Endothelial cell of umbilical vein (primary cell): ENCODE measurements at regions not wholly inside any gene's neighbourhood (a gene's known extent, or its start where the extent isn't known, plus 50 kb on each side); places are given as distances from the start of the nearest gene placed in this dataset.

Experiments
- BruUV-seq: library from RNA; stranded (reverse); fragments of 400-500 nt; replicated peaks from 2 replicates; lab custom pipeline; 2021; lab: Mats Ljungman, UMichigan
- CTCF ChIA-PET: fragments of 300-600, 350-600 bp; sonication (Branson Sonifier 250); formaldehyde crosslinking; loops from one replicate; lab custom pipeline; 2021; ENCODE audit warnings: antibody characterized with exemption, inconsistent platforms; lab: Charles Lee
- POLR2A ChIA-PET: fragments of 300-600, 350-600 bp; sonication (Branson Sonifier 250); formaldehyde crosslinking; loops from one replicate; lab custom pipeline; 2021; ENCODE audit warnings: antibody characterized with exemption, inconsistent platforms; lab: Charles Lee
- DNase-seq: peaks from one replicate; pipeline ENCODE4 v3.0.0-alpha.2; 2011; ENCODE audit warnings: low read depth, low spot score
- FAIRE-seq: peaks from 2 replicates; lab custom pipeline; 2011; peaks lifted over from hg19 to GRCh38; lab: Jason Lieb, UNC
- H2AFZ ChIP-seq: 2 replicates; pipeline ENCODE4 v1.6.0; 2012; ENCODE audit warnings: low read depth, low read length, control low read depth, inconsistent platforms
- H3K27ac ChIP-seq: 2 replicates; pipeline ENCODE4 v1.5.1; 2011; ENCODE audit warnings: low read depth, mild to moderate bottlenecking, control low read depth, low read length, moderate library complexity; ENCODE audit not compliant: insufficient read depth
- H3K27me3 ChIP-seq, 2 experiments: 2 replicates each; pipeline versions ENCODE4 v1.6.0 to v1.6.1; 2011; ENCODE audit warnings: low read length in 2 of 2, mixed read lengths in 1 of 2; ENCODE audit not compliant: control insufficient read depth in 2 of 2, insufficient read depth in 2 of 2
- H3K36me3 ChIP-seq, 2 experiments: 2 replicates in 1 of 2; 3 replicates in 1 of 2; pipeline ENCODE4 v1.5.1; 2011; ENCODE audit warnings: low read length in 2 of 2, mild to moderate bottlenecking in 1 of 2, moderate library complexity in 1 of 2; ENCODE audit not compliant: control insufficient read depth in 2 of 2, insufficient read depth in 2 of 2; ENCODE audit errors: extremely low read depth in 1 of 2
- H3K4me1 ChIP-seq: 3 replicates; pipeline ENCODE4 v1.5.1; 2011; ENCODE audit warnings: mild to moderate bottlenecking, low read length; ENCODE audit not compliant: control insufficient read depth, insufficient read depth; ENCODE audit errors: extremely low read depth
- H3K4me2 ChIP-seq: 2 replicates; pipeline ENCODE4 v1.6.1; 2011; ENCODE audit warnings: low read length, control low read depth, mixed read lengths; ENCODE audit not compliant: insufficient read depth
- H3K4me3 ChIP-seq, 3 experiments: fragments of 200-600 bp in 1 of 3; sonication (generic), shearing (Covaris generic) in 1 of 3; replicated peaks in 1 of 3; 2 replicates each; pipeline ENCODE4 v1.5.1; 2011 to 2016; ENCODE audit warnings: control low read depth in 3 of 3, low read length in 3 of 3, mild to moderate bottlenecking in 2 of 3, inconsistent platforms in 1 of 3, low read depth in 1 of 3, moderate library complexity in 1 of 3; ENCODE audit not compliant: insufficient read depth in 1 of 3
- H3K79me2 ChIP-seq: 2 replicates; pipeline ENCODE4 v1.6.0; 2012; ENCODE audit warnings: low read length, inconsistent platforms; ENCODE audit not compliant: control insufficient read depth, insufficient read depth
- H3K9ac ChIP-seq: replicated peaks from 2 replicates; pipeline ENCODE3; 2011; ENCODE audit warnings: low read length, control low read depth; ENCODE audit not compliant: insufficient read depth; ENCODE audit errors: extremely low read depth
- H3K9me1 ChIP-seq: replicated peaks from 3 replicates; pipeline ENCODE4 v1.6.0; 2011; ENCODE audit warnings: mild to moderate bottlenecking, low read length; ENCODE audit not compliant: control insufficient read depth, insufficient read depth; ENCODE audit errors: extremely low read depth
- H3K9me3 ChIP-seq: replicated peaks from 2 replicates; pipeline ENCODE4 v1.5.1; 2012; ENCODE audit warnings: low read length, inconsistent platforms; ENCODE audit not compliant: control insufficient read depth, insufficient read depth
- H4K20me1 ChIP-seq: replicated peaks from 2 replicates; pipeline ENCODE3; 2011; ENCODE audit warnings: mild to moderate bottlenecking, low read length; ENCODE audit not compliant: control insufficient read depth, insufficient read depth; ENCODE audit errors: extremely low read depth
- CTCF ChIP-seq, 2 donors: IDR thresholded peaks; 1 replicate in 1 of 2; 2 replicates in 1 of 2; pipeline ENCODE4 v1.5.1; 2011; ENCODE audit warnings: low read length in 2 of 2, mild to moderate bottlenecking in 2 of 2, moderate library complexity in 2 of 2, control low read depth in 1 of 2, inconsistent platforms in 1 of 2, low read depth in 1 of 2; ENCODE audit not compliant: insufficient read depth in 1 of 2; ENCODE audit errors: extremely low read depth in 1 of 2
- EZH2 ChIP-seq: IDR thresholded peaks from 2 replicates; pipeline ENCODE4 v1.6.1; 2012; ENCODE audit warnings: borderline replicate concordance, low read depth, mild to moderate bottlenecking, moderate library complexity, low read length, inconsistent platforms; ENCODE audit not compliant: severe bottlenecking
- FOS ChIP-seq: IDR thresholded peaks from 2 replicates; pipeline ENCODE4 v1.6.1; 2011; ENCODE audit warnings: mild to moderate bottlenecking, low read length, moderate library complexity, borderline replicate concordance; ENCODE audit not compliant: insufficient read depth
- GATA2 ChIP-seq: IDR thresholded peaks from 2 replicates; pipeline ENCODE4 v1.7.0; 2011; ENCODE audit warnings: low read depth, mild to moderate bottlenecking, moderate library complexity, mixed read lengths, low read length; ENCODE audit not compliant: insufficient read length, insufficient read depth
- JUN ChIP-seq: IDR thresholded peaks from 2 replicates; pipeline ENCODE4 v1.6.1; 2011; ENCODE audit warnings: borderline replicate concordance, low read depth; ENCODE audit not compliant: insufficient read length, insufficient read depth
- MYC ChIP-seq: IDR thresholded peaks from one replicate; pipeline ENCODE4 v1.6.1; 2011; ENCODE audit warnings: mild to moderate bottlenecking, low read depth, low read length
- POLR2A ChIP-seq: IDR thresholded peaks from 2 replicates; pipeline ENCODE4 v1.6.1; 2012; ENCODE audit warnings: low read depth, mild to moderate bottlenecking, control low read depth, low read length
- POLR2AphosphoS5 ChIP-seq: IDR thresholded peaks from 2 replicates; pipeline ENCODE4 v1.6.1; 2012; ENCODE audit warnings: low read depth, mild to moderate bottlenecking, control low read depth, low read length, moderate library complexity; ENCODE audit not compliant: insufficient read depth
- dilution Hi-C: fragments of 300-500 bp; cut with MboI; formaldehyde crosslinking; loops from one replicate; pipeline ENCODE4 v1.15.0; 2019; ENCODE audit warnings: low sequenced_read_pairs; ENCODE audit not compliant: extremely low pct_ligation_motif_present
- intact Hi-C: fragments of 100-400 bp; cut with micrococcal nuclease; formaldehyde crosslinking; loops from one replicate; pipeline ENCODE4 v1.10.0; 2022
- TF ChIP-seq, protein P1 (sequence below): IDR thresholded peaks from 2 replicates; pipeline ENCODE4 v1.6.1; 2011; ENCODE audit not compliant: insufficient read depth, insufficient read length

DNA sequence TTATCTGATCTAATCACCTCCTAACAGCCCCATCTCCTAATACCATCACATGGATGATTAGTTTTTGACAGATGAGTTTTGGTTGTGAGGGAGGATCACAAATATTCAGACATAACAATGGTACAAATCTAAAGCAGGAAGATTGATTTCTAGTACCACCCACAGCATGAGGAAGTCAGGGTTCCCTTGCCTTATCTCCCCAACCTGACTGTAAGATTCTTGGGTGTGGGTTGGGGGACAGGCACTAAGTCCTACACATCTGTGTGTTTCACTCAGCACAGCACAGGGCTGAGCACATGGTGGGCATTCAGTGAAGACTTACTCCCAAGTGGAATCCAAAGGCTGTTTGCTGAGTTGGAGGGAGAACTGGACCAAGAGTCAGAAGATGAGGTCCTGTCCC is 93.8 kb upstream of the CXCR4 start:
- Histone ChIP-seq H4K20me1 (no peaks in the 10 kb centered on the region), H2AFZ (no peak overlapping the region), H3K4me3 (no peak overlapping the region), H3K4me2 (no peak overlapping the region), H3K27me3 (no peaks in the 10 kb centered on the region), H3K9ac (no peak overlapping the region), H3K9me3 (no peaks in the 10 kb centered on the region), H3K27ac (no peak overlapping the region), H3K9me1 (no peaks in the 10 kb centered on the region), H3K36me3 (no peaks in the 10 kb centered on the region), H3K79me2 (no peaks in the 10 kb centered on the region), H3K4me1 (no peaks in the 10 kb centered on the region)
- no TSS peak for BruUV-seq
- ChIA-PET POLR2A (no interaction called here), CTCF (no interaction called here)
- FAIRE-seq, result no peak
- TF ChIP-seq GATA2 (no peak), CTCF (IDR thresholded peaks at IDR 0.05; ENCODE audit: extremely low read depth in 1 of 2, insufficient read depth in 1 of 2, low read depth in 1 of 2, low read length in 2 of 2) (no peak), MYC (no peak), JUN (no peak), EZH2 (no peak), FOS (no peak), POLR2AphosphoS5 (no peak), POLR2A (no peak)
- TF ChIP-seq, protein P1, sequence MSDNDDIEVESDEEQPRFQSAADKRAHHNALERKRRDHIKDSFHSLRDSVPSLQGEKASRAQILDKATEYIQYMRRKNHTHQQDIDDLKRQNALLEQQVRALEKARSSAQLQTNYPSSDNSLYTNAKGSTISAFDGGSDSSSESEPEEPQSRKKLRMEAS, result no peak
- dilution Hi-C loops (no loop called here), intact Hi-C loops (no loop called here)
- DNase-seq, result no peak
